ENCODE measurements at regions not wholly inside any gene's neighbourhood (a gene's known extent, or its start where the extent isn't known, plus 50 kb on each side); places are given as distances from the start of the nearest gene placed in this dataset.
A peak's percentile ranks its signal among the peaks of the same experiment; 100 is the strongest.

DNA sequence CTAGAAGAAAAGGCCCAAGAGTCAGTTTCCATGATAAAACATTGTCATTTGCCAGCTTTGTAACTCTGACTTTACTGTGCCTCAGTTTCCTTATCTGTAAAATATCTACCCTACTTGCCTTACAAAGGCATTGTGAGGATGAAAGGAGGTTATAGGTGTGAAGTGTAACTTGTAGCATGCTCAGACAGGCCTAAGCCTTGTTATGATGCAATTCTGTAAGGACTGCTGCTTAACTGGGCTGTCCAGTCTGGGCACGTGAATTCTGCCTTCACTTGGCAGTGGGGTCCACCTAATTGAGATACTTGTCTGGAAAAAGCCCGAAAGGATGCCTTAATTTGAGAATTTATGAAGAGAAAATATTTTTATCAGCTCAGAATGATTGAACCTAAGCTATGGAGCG lies 114.5 kb upstream of the DYRK2 start:
- no peak for DNase-seq (ENCODE audit: low read depth)

DNA sequence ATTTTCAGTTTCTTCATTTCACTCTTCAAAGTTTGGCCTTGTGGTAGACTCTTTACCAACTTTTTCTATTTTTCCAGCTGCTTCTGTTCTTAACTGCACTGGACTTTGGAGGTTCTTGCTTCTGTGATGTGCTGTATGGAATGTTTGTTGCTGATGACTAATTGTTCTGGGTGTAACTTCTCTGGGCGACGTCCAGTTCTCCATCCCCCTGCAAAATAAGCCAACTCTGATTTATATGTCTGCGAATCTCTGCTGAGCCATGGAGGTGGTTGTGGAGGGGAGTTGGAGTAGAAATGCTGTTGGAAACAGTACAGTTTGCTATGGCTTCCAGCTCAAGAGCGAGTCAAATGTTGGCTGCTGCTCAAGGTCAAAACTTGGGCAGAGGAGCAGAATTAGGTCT lies 113.9 kb upstream of the DYRK2 start:
- peak; percentile 88 for DNase-seq (ENCODE audit: low read depth)

DNA sequence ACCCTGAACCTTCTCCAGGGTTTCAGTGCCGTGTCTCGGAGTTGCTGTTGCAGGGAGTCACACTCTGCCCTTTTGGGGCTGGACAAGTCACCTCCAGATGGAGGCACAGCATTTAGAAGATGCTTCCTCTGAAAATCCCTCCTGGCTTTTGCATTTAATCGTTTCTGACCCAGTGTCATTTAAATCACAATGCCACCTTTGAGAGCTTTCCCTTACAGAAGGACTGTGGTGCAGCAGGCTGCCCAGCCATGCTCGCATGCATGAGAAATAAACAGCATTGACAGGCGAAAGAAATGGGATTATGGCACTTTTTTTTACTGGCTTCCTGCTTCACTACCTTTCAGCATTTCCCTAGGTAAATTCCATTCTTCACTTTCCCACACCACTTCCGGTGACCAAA lies 113.4 kb upstream of the DYRK2 start:
- peak; percentile 21 for DNase-seq (ENCODE audit: low read depth)

DNA sequence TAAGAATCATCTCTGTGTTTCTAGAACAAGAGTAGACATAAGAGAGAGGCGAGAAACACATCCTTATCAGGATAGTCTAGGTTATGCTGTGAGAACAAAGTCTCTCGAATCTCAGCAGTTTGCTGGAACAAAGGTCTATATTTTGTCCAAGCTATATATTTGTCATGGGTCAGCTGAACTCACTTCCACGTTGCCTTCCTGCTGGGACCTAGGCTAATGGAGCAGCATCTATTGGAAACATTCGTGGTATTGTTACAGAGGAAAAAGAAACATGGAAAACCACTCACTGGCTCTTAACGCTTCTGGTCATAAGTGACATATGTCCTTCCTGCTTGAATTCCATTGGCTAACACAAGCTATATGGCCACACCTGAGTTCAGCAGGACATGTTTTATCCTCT lies 112.6 kb upstream of the DYRK2 start:
- DNase-seq (ENCODE audit: low read depth), result no peak

DNA sequence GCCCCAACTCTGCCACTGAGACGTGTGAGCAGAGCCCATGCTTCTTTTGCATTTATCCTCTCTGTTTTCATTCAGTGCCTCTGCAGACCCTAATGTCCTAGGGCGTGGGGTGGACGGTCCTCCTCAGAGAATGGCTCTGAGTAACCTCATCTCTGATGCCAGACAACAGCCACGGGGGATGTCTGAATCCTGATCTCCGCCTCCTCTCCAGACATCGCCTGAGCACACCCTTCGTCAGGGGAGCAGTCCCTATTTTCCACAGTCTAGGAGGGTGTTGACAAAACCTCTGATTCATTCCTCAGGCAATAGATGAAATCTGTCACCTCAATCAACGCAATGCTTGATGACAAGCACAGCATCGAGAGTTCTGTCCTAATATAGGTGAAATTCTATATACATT lies 109.2 kb upstream of the DYRK2 start:
- no peak for DNase-seq (ENCODE audit: low read depth)

DNA sequence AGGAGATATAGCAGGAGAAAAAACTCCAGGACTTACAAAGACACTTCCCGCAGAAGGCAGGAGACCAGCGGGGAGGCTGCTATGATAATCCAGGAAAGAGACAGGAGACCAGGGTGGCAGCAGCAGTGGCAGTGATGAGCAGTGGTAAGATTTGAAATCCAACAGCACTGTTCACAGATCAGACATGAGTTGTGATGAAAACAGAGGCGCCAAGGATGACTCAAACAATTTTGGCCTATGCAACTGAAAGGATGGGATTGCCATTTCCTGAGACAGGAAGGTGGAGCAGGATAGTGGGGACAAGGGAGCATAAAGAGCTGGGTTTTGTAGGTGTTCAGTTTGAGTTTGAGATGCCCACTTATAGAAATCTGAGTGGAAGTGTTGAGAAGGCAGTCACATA lies 108.6 kb upstream of the DYRK2 start:
- DNase-seq (ENCODE audit: low read depth), result peak; percentile 50

DNA sequence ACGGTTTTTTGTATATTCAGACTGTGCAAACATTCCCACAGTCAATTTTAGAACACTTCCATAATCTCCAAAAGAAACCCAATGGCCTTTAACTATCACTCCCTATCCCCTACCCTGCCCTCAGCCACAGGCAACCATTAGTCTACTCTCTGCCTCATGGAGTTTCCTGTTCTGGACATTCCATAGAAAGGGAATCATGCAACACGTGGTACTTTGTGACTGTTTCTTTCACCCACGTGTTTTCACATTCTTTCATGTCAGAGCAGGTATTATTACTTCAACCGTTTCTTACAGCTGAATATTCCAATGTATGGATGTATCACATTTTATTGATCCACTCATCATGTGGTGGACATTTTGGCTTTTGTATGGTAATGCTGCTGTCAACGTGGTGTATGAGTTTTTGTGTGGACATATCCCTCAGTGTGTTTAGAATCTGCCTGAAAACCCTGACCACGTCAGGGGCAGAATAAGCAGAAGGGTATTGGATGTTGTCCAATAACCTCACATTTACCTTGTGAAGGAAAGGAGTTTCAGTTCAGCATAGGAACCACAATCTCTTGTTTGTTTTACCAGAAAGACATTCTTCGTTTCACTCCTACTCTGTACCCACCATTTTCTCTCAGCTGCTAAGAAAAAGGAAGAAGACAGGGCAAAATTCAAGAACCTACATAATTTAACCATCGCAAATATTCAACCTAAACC lies 107.5 kb upstream of the DYRK2 start:
- DNase-seq (ENCODE audit: low read depth), result peak; percentile 59

DNA sequence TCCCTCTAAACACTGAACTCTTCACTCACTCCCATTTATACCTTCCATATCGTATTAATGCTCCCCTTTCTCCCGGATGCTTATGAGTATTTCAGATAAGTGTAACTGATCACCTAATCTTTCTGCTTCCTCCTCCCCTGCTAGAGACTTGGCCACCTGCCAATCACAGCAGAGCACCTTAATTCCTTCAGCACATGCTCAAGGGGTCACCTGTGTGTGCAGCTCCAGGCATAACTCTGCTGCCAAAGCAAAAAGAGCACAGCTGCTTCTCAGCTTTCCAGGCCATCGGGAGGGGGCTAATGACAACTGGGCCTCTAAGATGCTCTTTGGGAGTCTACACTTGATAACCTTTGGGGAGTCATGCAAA lies 106.9 kb upstream of the DYRK2 start:
- no peak for DNase-seq (ENCODE audit: low read depth)

DNA sequence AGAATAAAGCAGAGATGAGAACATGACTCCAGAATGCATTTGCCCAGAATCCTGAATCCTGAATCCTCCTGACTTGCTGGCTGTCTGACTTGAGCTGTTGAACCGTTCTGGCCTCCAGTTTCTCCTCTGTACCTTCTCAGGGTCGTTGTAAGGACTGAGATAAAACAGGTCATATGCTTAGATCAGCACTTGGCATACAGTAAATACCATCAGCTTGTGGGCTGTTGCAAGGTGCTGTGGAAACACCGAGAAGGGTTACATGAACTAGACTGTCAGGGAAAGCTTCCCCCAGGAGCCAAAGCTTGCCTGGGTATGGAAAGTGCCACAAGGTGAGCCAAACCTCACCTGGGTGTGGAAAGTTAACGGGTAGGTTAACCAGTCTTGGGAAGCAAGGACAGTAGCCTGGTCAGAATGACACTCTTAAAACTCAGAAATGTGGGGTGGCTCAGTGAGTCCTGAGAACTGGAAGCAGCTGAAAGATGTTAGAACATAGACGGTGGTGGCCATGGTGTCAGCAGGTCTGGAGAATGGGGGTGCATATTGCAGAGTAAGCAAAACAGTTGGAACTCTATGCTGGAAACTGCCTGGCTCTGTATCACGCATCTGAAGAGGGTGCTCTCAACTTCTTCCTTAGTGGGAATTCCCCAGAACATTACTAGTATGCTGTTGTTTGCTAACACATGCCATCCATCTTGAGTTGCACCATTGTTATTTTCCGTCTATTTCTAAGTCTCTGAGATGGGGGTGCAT lies 105.3 kb upstream of the DYRK2 start:
- DNase-seq (ENCODE audit: low read depth), result no peak

DNA sequence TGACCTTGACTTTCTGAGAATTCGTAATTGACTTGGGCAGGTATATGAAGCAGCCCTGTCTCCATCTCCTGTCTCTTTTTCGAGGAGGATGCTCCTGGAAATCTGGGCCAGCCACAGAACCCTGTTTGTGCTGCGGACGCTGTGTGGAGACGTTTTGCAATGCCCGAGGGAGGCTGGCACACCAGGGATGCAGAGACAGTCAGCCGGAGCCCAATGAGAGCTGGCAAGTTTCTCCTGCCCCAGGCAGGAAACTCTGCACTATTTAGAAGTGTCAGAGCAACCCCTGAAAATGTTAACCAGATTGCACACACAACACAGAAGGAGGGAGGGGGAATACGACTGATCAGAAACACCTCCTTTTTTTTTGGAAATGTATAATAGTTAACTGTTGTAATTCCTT lies 103.2 kb upstream of the DYRK2 start:
- DNase-seq (ENCODE audit: low read depth), result no peak

DNA sequence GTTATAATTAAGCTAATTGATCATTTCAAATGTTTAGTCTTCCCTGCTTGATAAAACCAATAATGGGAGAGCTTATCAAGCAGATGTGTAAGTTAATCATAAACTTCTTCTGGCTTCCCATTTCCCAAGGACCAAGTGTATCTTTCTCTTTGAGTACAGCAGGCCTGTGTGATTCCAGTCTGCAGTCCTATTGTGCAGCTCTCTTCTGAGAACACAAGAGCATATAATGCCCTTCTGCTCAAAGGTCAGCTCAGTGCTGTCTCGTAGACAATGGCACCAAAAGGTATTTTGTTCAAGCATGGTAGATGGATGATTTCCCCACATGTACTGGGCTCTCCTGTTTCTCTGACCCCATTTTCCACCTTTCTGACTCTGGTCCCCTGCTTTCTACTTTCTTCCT lies 101.8 kb upstream of the DYRK2 start:
- DNase-seq (ENCODE audit: low read depth), result no peak

DNA sequence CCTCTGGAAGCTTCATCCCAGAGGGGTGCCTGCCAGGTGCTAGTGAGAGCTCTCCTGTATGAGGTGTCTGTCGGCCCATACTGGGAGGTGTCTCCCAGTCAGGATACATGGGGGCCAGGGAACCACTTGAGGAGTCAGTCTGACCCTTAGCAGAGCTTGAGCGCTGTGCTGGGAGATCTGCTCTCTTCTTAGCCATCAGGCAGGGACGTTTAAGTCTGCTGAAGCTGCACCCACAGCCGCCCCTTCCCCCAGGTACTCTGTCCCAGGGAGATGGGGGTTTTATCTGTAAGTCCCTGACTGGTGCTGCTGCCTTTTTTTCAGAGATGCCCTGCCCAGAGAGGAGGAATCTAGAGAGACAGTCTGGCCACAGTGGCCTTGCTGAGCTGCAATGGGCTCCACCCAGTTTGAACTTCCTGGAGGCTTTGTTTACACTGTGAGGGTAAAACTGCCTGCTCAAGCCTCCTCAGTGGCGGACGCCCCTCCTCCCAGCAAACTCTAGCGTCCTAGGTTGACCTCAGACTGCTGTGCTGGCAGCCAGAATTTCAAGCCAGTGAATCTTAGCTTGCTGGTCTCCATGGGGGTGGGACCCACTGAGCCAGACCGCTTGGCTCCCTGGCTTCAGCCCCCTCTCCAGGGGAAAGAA lies 93.3 kb upstream of the DYRK2 start:
- DNase-seq (ENCODE audit: low read depth), result peak; percentile 49

DNA sequence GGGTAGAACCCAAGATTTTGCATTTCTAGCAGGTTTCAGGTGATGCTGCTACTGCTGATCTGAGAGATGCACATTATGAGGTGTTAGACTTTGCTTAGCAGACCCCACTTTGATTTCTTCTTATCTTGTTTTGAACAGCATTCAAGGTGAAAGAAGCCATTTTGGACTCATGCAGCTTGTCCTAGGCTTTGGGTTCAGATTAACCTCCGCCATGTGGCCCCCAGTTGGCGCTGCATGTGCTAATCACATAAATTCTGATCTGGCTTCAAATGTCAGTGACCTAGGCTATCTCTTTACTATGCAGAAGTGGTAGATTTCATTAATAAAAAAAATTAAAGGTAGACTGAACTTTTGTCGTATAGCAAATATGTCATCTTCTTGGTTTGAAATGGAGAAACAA lies 89.8 kb upstream of the DYRK2 start:
- DNase-seq (ENCODE audit: low read depth), result no peak

DNA sequence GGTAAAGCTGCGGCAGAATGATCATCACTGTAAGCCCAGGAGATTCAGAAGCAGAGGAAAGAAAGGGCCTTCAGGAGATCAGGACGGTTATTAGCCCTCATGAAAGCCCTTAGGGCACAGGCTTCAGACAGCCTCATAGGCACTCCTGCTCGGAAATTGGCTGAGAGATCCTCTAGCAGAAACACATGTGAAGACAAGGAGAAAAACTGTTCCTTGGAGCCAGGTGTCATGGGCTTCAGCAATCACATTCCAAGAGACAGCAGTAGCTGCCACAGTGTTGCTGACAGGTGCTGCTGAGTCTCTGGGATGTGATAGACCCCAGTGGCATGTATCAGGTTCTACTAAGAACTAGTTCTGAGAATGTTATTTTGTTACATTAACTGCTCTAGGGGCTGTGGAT lies 88.8 kb upstream of the DYRK2 start:
- DNase-seq (ENCODE audit: low read depth), result no peak

DNA sequence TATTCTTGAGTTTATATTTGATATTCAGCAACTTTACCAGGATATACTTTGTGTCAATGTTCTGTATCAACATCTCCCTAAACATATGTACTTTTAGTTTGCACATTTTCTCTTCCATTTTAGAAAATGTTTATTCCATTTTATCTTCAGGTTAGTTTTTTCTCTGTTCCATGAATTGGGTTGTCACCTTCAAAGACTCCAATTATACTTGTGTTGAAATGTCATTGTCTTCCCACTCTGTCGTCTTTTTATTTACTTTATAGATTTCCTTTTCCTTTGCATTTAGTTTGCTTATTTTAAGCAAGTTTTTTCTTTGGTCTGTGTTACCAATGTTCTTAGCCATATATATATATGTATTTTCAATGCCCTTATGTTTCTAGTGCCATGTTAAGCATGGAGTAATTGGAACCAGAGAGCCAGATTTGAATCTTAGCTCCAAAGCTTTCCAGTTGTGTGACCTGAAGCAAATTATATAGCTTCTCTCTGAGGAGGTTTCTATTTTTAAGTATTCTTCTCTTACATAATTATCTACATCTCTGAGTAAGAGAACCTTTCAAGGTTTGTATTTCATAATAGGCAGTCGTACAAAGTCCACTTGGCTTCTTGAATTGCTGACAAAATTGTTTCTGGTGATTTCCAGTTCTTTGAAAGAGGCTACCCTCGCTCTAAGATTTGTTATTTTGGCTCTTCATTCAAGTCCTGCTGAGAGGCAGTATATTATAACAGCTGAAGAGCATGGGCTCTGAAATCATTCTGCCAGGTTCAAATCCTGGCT lies 85.8 kb upstream of the DYRK2 start:
- no peak for DNase-seq (ENCODE audit: low read depth)

DNA sequence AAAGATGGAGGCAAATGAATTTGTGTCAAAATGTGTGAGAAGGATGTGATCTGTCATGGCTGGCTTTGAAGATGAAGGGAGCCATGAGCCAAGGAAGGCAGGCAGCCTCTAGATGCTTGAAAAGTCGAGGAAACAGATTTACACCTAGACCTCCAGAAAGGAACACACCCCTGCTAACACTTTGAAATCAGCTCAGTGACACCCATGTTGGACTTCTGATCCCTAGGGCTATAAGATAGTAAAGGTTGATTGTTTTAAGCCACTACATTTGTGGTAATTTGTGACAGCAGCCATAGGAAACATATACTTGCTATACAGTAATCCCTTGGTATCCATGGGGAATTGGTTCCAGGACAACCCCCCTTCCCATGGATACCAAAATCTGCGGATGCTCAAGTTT lies 80.5 kb upstream of the DYRK2 start:
- DNase-seq (ENCODE audit: low read depth), result no peak

DNA sequence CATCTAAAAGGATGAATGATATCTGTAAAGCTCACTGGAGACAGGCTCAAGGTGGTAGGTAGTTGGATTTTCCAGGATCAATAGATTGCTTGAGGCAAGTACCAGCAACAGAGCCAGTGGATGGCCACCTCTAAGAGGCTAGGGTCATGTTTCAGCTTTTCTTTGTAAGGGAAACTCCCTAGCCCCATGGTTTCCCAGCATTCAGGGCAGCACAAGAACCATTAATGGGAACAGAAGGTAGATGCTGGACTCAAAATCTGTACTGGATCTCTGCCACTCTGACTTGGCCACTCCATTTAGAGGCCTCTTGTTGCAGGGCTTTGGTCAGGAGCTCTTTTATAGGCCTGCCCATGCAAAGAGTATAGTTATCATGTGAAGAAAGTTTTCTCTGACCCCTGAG lies 76.1 kb upstream of the DYRK2 start:
- no peak for DNase-seq (ENCODE audit: low read depth)

DNA sequence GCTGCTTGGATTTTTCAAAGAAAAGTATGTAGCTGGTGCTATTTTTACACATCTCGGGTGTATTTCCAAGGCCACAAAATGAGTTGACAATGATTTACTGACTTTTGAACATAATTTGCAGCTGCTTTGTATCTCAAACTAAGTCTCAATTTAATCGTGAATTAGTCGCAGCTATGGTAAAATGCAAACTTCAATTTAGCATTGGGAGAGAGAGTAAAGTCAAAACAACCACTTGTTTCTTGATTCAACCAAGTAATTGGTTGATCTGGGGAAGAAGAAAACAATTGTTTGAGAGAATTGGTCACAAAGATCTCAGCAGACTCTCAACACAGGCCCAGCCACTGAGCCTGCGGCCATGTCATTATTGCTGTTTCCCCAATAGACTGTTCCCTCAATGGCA lies 75.0 kb upstream of the DYRK2 start:
- no peak for DNase-seq (ENCODE audit: low read depth)

DNA sequence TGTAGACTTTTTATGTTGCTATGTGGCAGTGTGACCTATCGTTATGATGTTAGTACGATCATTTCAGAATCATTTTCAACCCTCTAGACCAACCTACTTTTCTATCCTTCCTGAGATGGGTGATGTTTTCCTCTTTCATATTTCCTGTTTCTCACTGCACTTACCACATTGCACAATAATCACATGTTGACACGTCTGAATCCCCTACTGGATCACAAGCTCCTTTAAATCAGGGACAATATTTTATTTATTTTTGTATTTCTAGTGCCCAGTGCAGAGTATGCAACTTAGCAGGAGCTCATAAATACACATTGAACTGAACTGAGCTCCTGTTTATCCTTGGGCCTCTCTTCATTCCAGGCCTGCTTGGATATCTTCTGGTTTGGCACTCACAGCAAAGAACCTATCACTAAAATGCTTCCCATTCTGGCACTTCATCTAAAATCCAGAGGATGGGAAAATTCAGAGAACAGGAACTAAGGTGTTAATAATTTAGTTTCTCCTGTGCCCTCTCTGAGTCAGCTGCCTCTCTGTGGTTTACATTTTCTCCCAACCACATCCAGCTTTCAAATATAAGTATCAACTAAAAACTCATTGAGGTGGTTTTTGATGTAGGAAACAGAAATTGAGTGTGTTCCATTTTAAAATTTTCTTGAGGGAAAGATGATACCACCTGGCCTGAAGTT lies 69.4 kb upstream of the DYRK2 start:
- peak; percentile 23 for DNase-seq (ENCODE audit: low read depth)

DNA sequence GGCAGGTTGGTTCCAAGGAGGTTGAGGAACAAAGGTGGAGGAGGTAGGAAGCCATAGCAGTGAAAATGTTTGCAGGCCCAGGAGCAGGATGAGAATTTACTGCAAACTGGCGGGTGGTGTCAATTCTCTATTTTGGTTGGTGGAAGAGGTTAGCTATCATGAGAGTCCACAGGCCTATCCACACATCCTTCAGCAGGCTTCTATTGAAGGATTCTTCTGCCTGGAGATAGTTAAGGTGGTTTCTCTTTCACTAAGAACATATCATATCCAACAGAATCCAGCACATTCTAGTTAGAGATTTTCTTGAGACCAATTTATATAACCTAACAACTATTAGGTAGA lies 68.9 kb upstream of the DYRK2 start:
- no peak for DNase-seq (ENCODE audit: low read depth)

DNA sequence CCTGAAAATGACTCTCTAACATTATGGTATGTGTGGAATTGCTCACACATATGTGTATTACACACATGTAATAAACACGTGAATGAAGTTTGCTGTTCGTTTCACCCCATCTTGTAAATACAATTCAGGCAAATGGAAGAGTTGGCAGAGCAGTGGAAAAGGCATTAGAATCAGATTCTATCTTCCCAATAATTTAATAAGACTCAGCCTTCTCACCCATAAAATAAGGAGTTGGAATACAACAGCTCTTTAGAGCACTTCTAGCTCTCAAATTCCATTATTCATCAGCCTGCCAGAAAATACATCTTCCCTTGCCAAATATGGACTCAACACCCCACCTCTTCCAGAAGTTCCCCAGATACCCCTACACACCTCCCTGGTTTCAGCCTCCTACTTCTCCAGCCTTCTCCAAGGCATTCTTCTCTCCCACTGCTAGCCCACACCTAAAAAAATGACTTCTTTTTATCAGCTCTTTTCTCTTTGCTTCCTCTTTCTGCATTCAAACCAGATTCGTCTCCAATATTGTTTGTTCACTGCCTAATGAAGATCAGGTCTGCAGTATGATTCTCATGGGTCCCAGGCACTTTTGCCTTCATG lies 66.2 kb upstream of the DYRK2 start:
- DNase-seq (ENCODE audit: low read depth), result no peak
